Activated naive CD8-positive, alpha-beta T cell treated with anti-CD3 and anti-CD28 coated beads for 36 hours (primary cell): ENCODE measurements at regions not wholly inside any gene's neighbourhood (a gene's known extent, or its start where the extent isn't known, plus 50 kb on each side); places are given as distances from the start of the nearest gene placed in this dataset.

Source experiments
- DNase-seq: peaks from one replicate; pipeline ENCODE4 v3.0.0; 2021
- H3K27ac Mint-ChIP-seq: one replicate; pipeline ENCODE4 v1.8.0; 2022; ENCODE audit warnings: mild to moderate bottlenecking, moderate library complexity, mixed read lengths
- H3K27me3 Mint-ChIP-seq: one replicate; pipeline ENCODE4 v1.8.0; 2022; ENCODE audit warnings: mild to moderate bottlenecking, mixed read lengths
- H3K36me3 Mint-ChIP-seq: one replicate; pipeline ENCODE4 v1.8.0; 2021; ENCODE audit warnings: mild to moderate bottlenecking, mixed read lengths
- H3K4me1 Mint-ChIP-seq: one replicate; pipeline ENCODE4 v1.8.0; 2021; ENCODE audit warnings: mixed read lengths
- H3K4me3 Mint-ChIP-seq: one replicate; pipeline ENCODE4 v1.8.0; 2022; ENCODE audit warnings: mild to moderate bottlenecking, moderate library complexity, mixed read lengths
- H3K9me3 Mint-ChIP-seq: one replicate; pipeline ENCODE4 v1.8.0; 2022; ENCODE audit warnings: mixed read lengths

GRCh38 chr9:80049096-80049782 is 477.5 kb downstream of the TLE4 start:
- H3K36me3 Mint-ChIP-seq, result peaks cover 11% of the 10 kb centered on the region
- H3K27me3 Mint-ChIP-seq, result peaks cover 15% of the 10 kb centered on the region
- H3K27ac Mint-ChIP-seq, result no peak overlapping the region
- H3K4me3 Mint-ChIP-seq, result no peak overlapping the region
- H3K4me1 Mint-ChIP-seq, result no peaks in the 10 kb centered on the region
- no peak for DNase-seq
- H3K9me3 Mint-ChIP-seq, result peaks cover 17% of the 10 kb centered on the region

- Mint-ChIP-seq H3K4me3 (no peak overlapping the region), H3K9me3 (peaks cover 1% of the 10 kb centered on the region), H3K4me1 (no peaks in the 10 kb centered on the region), H3K27me3 (peaks cover 10% of the 10 kb centered on the region), H3K36me3 (peaks cover 1% of the 10 kb centered on the region), H3K27ac (no peak overlapping the region)
- no peak for DNase-seq
Observed at GRCh38 chr9:80046481-80046880, 474.7 kb downstream of the TLE4 start.

GRCh38 chr9:80041821-80042220 is 470.1 kb downstream of the TLE4 start:
- DNase-seq, result no peak
- no peaks in the 10 kb centered on the region for H3K9me3 Mint-ChIP-seq
- H3K27ac Mint-ChIP-seq, result no peak overlapping the region
- no peaks in the 10 kb centered on the region for H3K27me3 Mint-ChIP-seq
- no peak overlapping the region for H3K4me3 Mint-ChIP-seq
- H3K36me3 Mint-ChIP-seq, result no peaks in the 10 kb centered on the region
- no peaks in the 10 kb centered on the region for H3K4me1 Mint-ChIP-seq

GRCh38 chr9:80040457-80040856 is 468.7 kb downstream of the TLE4 start:
- Mint-ChIP-seq H3K27me3 (no peaks in the 10 kb centered on the region), H3K4me3 (no peak overlapping the region), H3K4me1 (no peaks in the 10 kb centered on the region), H3K27ac (no peak overlapping the region), H3K36me3 (no peaks in the 10 kb centered on the region), H3K9me3 (no peaks in the 10 kb centered on the region)
- DNase-seq, result no peak

GRCh38 chr9:80030801-80031200 is 459.0 kb downstream of the TLE4 start:
- no peaks in the 10 kb centered on the region for H3K4me1 Mint-ChIP-seq
- H3K27ac Mint-ChIP-seq, result no peak overlapping the region
- H3K4me3 Mint-ChIP-seq, result no peak overlapping the region
- peaks cover 7% of the 10 kb centered on the region for H3K9me3 Mint-ChIP-seq
- H3K27me3 Mint-ChIP-seq, result peaks cover 4% of the 10 kb centered on the region
- no peak for DNase-seq
- H3K36me3 Mint-ChIP-seq, result no peaks in the 10 kb centered on the region

GRCh38 chr9:80028501-80028900 is 456.7 kb downstream of the TLE4 start:
- no peak for DNase-seq
- no peak overlapping the region for H3K4me3 Mint-ChIP-seq
- H3K27me3 Mint-ChIP-seq, result no peaks in the 10 kb centered on the region
- H3K36me3 Mint-ChIP-seq, result no peaks in the 10 kb centered on the region
- H3K27ac Mint-ChIP-seq, result no peak overlapping the region
- no peaks in the 10 kb centered on the region for H3K4me1 Mint-ChIP-seq
- H3K9me3 Mint-ChIP-seq, result peaks cover 6% of the 10 kb centered on the region

- Mint-ChIP-seq H3K9me3 (no peaks in the 10 kb centered on the region), H3K36me3 (no peaks in the 10 kb centered on the region), H3K4me1 (no peaks in the 10 kb centered on the region)
Observed at GRCh38 chr9:80025796-80026520, 454.2 kb downstream of the TLE4 start.

GRCh38 chr9:80025131-80025530 is 453.4 kb downstream of the TLE4 start:
- H3K27ac Mint-ChIP-seq, result no peak overlapping the region
- no peak overlapping the region for H3K4me3 Mint-ChIP-seq
- H3K9me3 Mint-ChIP-seq, result no peaks in the 10 kb centered on the region
- no peak for DNase-seq
- H3K36me3 Mint-ChIP-seq, result no peaks in the 10 kb centered on the region
- H3K4me1 Mint-ChIP-seq, result peaks cover under 1% of the 10 kb centered on the region
- no peaks in the 10 kb centered on the region for H3K27me3 Mint-ChIP-seq

More at GRCh38 chr9:80025796-80026520, 454.2 kb downstream of the TLE4 start:
- no peaks in the 10 kb centered on the region for H3K27me3 Mint-ChIP-seq
- H3K27ac Mint-ChIP-seq, result no peak overlapping the region
- no peak overlapping the region for H3K4me3 Mint-ChIP-seq
- no peak for DNase-seq

- Mint-ChIP-seq H3K4me1 (peaks cover 2% of the 10 kb centered on the region), H3K27ac (no peak overlapping the region), H3K27me3 (no peaks in the 10 kb centered on the region), H3K36me3 (no peaks in the 10 kb centered on the region), H3K9me3 (no peaks in the 10 kb centered on the region), H3K4me3 (no peak overlapping the region)
- DNase-seq, result no peak
Observed at GRCh38 chr9:80020530-80020929, 448.8 kb downstream of the TLE4 start.

GRCh38 chr9:80020056-80020455 is 448.3 kb downstream of the TLE4 start:
- no peaks in the 10 kb centered on the region for H3K9me3 Mint-ChIP-seq
- H3K36me3 Mint-ChIP-seq, result no peaks in the 10 kb centered on the region
- no peak overlapping the region for H3K27ac Mint-ChIP-seq
- H3K27me3 Mint-ChIP-seq, result no peaks in the 10 kb centered on the region
- DNase-seq, result no peak
- H3K4me3 Mint-ChIP-seq, result no peak overlapping the region
- peaks cover 2% of the 10 kb centered on the region for H3K4me1 Mint-ChIP-seq

GRCh38 chr9:80013891-80014290 is 442.1 kb downstream of the TLE4 start:
- peaks cover 10% of the 10 kb centered on the region for H3K9me3 Mint-ChIP-seq
- no peak overlapping the region for H3K4me3 Mint-ChIP-seq
- no peaks in the 10 kb centered on the region for H3K4me1 Mint-ChIP-seq

GRCh38 chr9:80012557-80013330 is 441.0 kb downstream of the TLE4 start:
- H3K9me3 Mint-ChIP-seq, result peaks cover 10% of the 10 kb centered on the region
- H3K4me3 Mint-ChIP-seq, result no peak overlapping the region
- no peaks in the 10 kb centered on the region for H3K4me1 Mint-ChIP-seq
- no peak overlapping the region for H3K27ac Mint-ChIP-seq
- peaks cover 3% of the 10 kb centered on the region for H3K27me3 Mint-ChIP-seq
- no peaks in the 10 kb centered on the region for H3K36me3 Mint-ChIP-seq
- no peak for DNase-seq

More at GRCh38 chr9:80013891-80014290, 442.1 kb downstream of the TLE4 start:
- DNase-seq, result no peak
- Mint-ChIP-seq H3K27ac (no peak overlapping the region), H3K27me3 (peaks cover 3% of the 10 kb centered on the region), H3K36me3 (no peaks in the 10 kb centered on the region)

GRCh38 chr9:80009204-80009603 is 437.4 kb downstream of the TLE4 start:
- H3K9me3 Mint-ChIP-seq, result peaks cover 10% of the 10 kb centered on the region
- no peaks in the 10 kb centered on the region for H3K36me3 Mint-ChIP-seq
- H3K27ac Mint-ChIP-seq, result no peak overlapping the region
- DNase-seq, result no peak
- H3K4me1 Mint-ChIP-seq, result no peaks in the 10 kb centered on the region
- H3K4me3 Mint-ChIP-seq, result no peak overlapping the region
- H3K27me3 Mint-ChIP-seq, result peaks cover 3% of the 10 kb centered on the region

- H3K4me1 Mint-ChIP-seq, result no peaks in the 10 kb centered on the region
- H3K4me3 Mint-ChIP-seq, result no peak overlapping the region
Observed at GRCh38 chr9:80004714-80005113, 432.9 kb downstream of the TLE4 start.

GRCh38 chr9:79990536-79990935 is 418.8 kb downstream of the TLE4 start:
- no peak for DNase-seq
- H3K27me3 Mint-ChIP-seq, result no peaks in the 10 kb centered on the region
- no peak overlapping the region for H3K27ac Mint-ChIP-seq
- H3K36me3 Mint-ChIP-seq, result no peaks in the 10 kb centered on the region
- no peaks in the 10 kb centered on the region for H3K9me3 Mint-ChIP-seq
- no peak overlapping the region for H3K4me3 Mint-ChIP-seq
- no peaks in the 10 kb centered on the region for H3K4me1 Mint-ChIP-seq

More at GRCh38 chr9:80004714-80005113, 432.9 kb downstream of the TLE4 start:
- no peak for DNase-seq
- H3K27ac Mint-ChIP-seq, result no peak overlapping the region
- H3K9me3 Mint-ChIP-seq, result no peaks in the 10 kb centered on the region
- H3K36me3 Mint-ChIP-seq, result no peaks in the 10 kb centered on the region
- H3K27me3 Mint-ChIP-seq, result no peaks in the 10 kb centered on the region
